IPS-15b (cell line): ENCODE measurements at regions not wholly inside any gene's neighbourhood (a gene's known extent, or its start where the extent isn't known, plus 50 kb on each side); places are given as distances from the start of the nearest gene placed in this dataset.
"Not testable (repeated sequence)": the region's sequence is repeated elsewhere in the genome, so short reads cannot be mapped to it uniquely, and the experiment has no call there.

Experiments
- H3K27me3 ChIP-seq: one replicate; pipeline ENCODE4 v1.6.1; 2013; ENCODE audit warnings: low read length; ENCODE audit not compliant: control insufficient read depth, insufficient read depth
- H3K36me3 ChIP-seq: one replicate; pipeline ENCODE4 v1.6.1; 2013; ENCODE audit warnings: low read length; ENCODE audit not compliant: control insufficient read depth, insufficient read depth
- H3K4me1 ChIP-seq: one replicate; pipeline ENCODE4 v1.6.1; 2013; ENCODE audit warnings: mild to moderate bottlenecking, low read length; ENCODE audit not compliant: control insufficient read depth, insufficient read depth
- H3K4me3 ChIP-seq: one replicate; pipeline ENCODE4 v1.5.1; 2013; ENCODE audit warnings: low read depth, low read length
- H3K9ac ChIP-seq: one replicate; pipeline ENCODE4 v1.6.1; 2013; ENCODE audit warnings: low read depth, mild to moderate bottlenecking, low read length
- H3K9me3 ChIP-seq: one replicate; pipeline ENCODE4 v1.6.1; 2013; ENCODE audit warnings: mild to moderate bottlenecking, low read length; ENCODE audit not compliant: control insufficient read depth, insufficient read depth

GRCh38 chr7:69295977-69296376 lies 302.3 kb upstream of the AUTS2 start:
- H3K4me1 ChIP-seq, result no peaks in the 10 kb centered on the region
- no peaks in the 10 kb centered on the region for H3K27me3 ChIP-seq
- no peaks in the 10 kb centered on the region for H3K36me3 ChIP-seq
- no peak overlapping the region for H3K9ac ChIP-seq
- H3K9me3 ChIP-seq, result no peaks in the 10 kb centered on the region
- H3K4me3 ChIP-seq, result no peak overlapping the region

GRCh38 chr7:69301253-69301652 lies 297.0 kb upstream of the AUTS2 start:
- Histone ChIP-seq H3K9me3 (no peaks in the 10 kb centered on the region), H3K9ac (no peak overlapping the region), H3K36me3 (no peaks in the 10 kb centered on the region), H3K4me3 (no peak overlapping the region), H3K27me3 (no peaks in the 10 kb centered on the region), H3K4me1 (no peaks in the 10 kb centered on the region)

GRCh38 chr7:69309601-69310000 lies 288.7 kb upstream of the AUTS2 start:
- no peaks in the 10 kb centered on the region for H3K9me3 ChIP-seq

GRCh38 chr7:69311489-69311888 lies 286.8 kb upstream of the AUTS2 start:
- no peaks in the 10 kb centered on the region for H3K9me3 ChIP-seq
- no peaks in the 10 kb centered on the region for H3K27me3 ChIP-seq

More at GRCh38 chr7:69309601-69310000, 288.7 kb upstream of the AUTS2 start:
- Histone ChIP-seq H3K27me3 (no peaks in the 10 kb centered on the region), H3K4me1 (no peaks in the 10 kb centered on the region), H3K36me3 (no peaks in the 10 kb centered on the region), H3K4me3 (no peak overlapping the region), H3K9ac (no peak overlapping the region)

GRCh38 chr7:69313852-69314251 lies 284.4 kb upstream of the AUTS2 start:
- not testable (repeated sequence) for H3K36me3 ChIP-seq, H3K9ac ChIP-seq, H3K4me3 ChIP-seq, H3K4me1 ChIP-seq, H3K9me3 ChIP-seq, H3K27me3 ChIP-seq

More at GRCh38 chr7:69311489-69311888, 286.8 kb upstream of the AUTS2 start:
- Histone ChIP-seq H3K4me1 (no peaks in the 10 kb centered on the region), H3K4me3 (no peak overlapping the region), H3K9ac (no peak overlapping the region), H3K36me3 (no peaks in the 10 kb centered on the region)

- Histone ChIP-seq H3K27me3 (no peaks in the 10 kb centered on the region), H3K4me3 (no peak overlapping the region), H3K36me3 (no peaks in the 10 kb centered on the region), H3K9me3 (no peaks in the 10 kb centered on the region), H3K9ac (no peak overlapping the region), H3K4me1 (no peaks in the 10 kb centered on the region)
Observed at GRCh38 chr7:69318794-69319193, 279.5 kb upstream of the AUTS2 start.

GRCh38 chr7:69328516-69328915 lies 269.8 kb upstream of the AUTS2 start:
- Histone ChIP-seq H3K4me1 (no peaks in the 10 kb centered on the region), H3K27me3 (no peaks in the 10 kb centered on the region), H3K9me3 (no peaks in the 10 kb centered on the region), H3K9ac (no peak overlapping the region), H3K4me3 (no peak overlapping the region), H3K36me3 (no peaks in the 10 kb centered on the region)

- Histone ChIP-seq H3K9me3 (no peaks in the 10 kb centered on the region), H3K4me1 (no peaks in the 10 kb centered on the region), H3K27me3 (no peaks in the 10 kb centered on the region), H3K9ac (no peak overlapping the region), H3K36me3 (no peaks in the 10 kb centered on the region), H3K4me3 (no peak overlapping the region)
Observed at GRCh38 chr7:69334701-69335100, 263.6 kb upstream of the AUTS2 start.

- Histone ChIP-seq H3K36me3 (no peaks in the 10 kb centered on the region), H3K27me3 (no peaks in the 10 kb centered on the region), H3K9me3 (no peaks in the 10 kb centered on the region), H3K9ac (no peak overlapping the region), H3K4me1 (no peaks in the 10 kb centered on the region), H3K4me3 (no peak overlapping the region)
Observed at GRCh38 chr7:69335331-69335730, 262.9 kb upstream of the AUTS2 start.

- Histone ChIP-seq H3K9me3 (no peaks in the 10 kb centered on the region), H3K4me1 (no peaks in the 10 kb centered on the region), H3K27me3 (no peaks in the 10 kb centered on the region), H3K4me3 (no peak overlapping the region), H3K36me3 (no peaks in the 10 kb centered on the region), H3K9ac (no peak overlapping the region)
Observed at GRCh38 chr7:69336976-69337375, 261.3 kb upstream of the AUTS2 start.

GRCh38 chr7:69338144-69338543 lies 260.1 kb upstream of the AUTS2 start:
- Histone ChIP-seq H3K9me3 (no peaks in the 10 kb centered on the region), H3K4me1 (no peaks in the 10 kb centered on the region), H3K9ac (no peak overlapping the region), H3K4me3 (no peak overlapping the region), H3K36me3 (no peaks in the 10 kb centered on the region), H3K27me3 (no peaks in the 10 kb centered on the region)

- H3K9ac ChIP-seq, result no peak overlapping the region
- no peak overlapping the region for H3K4me3 ChIP-seq
- H3K36me3 ChIP-seq, result no peaks in the 10 kb centered on the region
- no peaks in the 10 kb centered on the region for H3K9me3 ChIP-seq
- no peaks in the 10 kb centered on the region for H3K4me1 ChIP-seq
- no peaks in the 10 kb centered on the region for H3K27me3 ChIP-seq
Observed at GRCh38 chr7:69341288-69341687, 257.0 kb upstream of the AUTS2 start.
